Stomach (tissue), 8 donors: ENCODE measurements at regions not wholly inside any gene's neighbourhood (a gene's known extent, or its start where the extent isn't known, plus 50 kb on each side); places are given as distances from the start of the nearest gene placed in this dataset.

Experiments
- DNase-seq, 2 donors: peaks; one replicate each; pipeline versions ENCODE4 v3.0.0 to v3.0.0-alpha.2; 2013 to 2019
- H3K27ac ChIP-seq, 5 donors: fragments of 200-600 bp in 4 of 5; sonication (generic) in 4 of 5; one replicate each; pipeline ENCODE4 v1.5.1; 2013 to 2019; ENCODE audit warnings: mild to moderate bottlenecking in 1 of 5, moderate library complexity in 1 of 5
- H3K27me3 ChIP-seq, 3 donors: fragments of 200-600 bp; sonication (generic); one replicate each; pipeline ENCODE4 v1.5.1; 2017 to 2019; ENCODE audit warnings: mixed run types in 1 of 3
- H3K36me3 ChIP-seq, 4 donors: fragments of 200-600 bp; sonication (generic); 1 replicate in 3 of 4; 2 replicates in 1 of 4; pipeline ENCODE4 v1.5.1; 2016 to 2019
- H3K4me1 ChIP-seq, 4 donors: fragments of 200-600 bp; sonication (generic); one replicate each; pipeline ENCODE4 v1.5.1; 2016 to 2019
- H3K4me3 ChIP-seq, 4 donors: fragments of 200-600 bp; sonication (generic) in 3 of 4; one replicate each; pipeline ENCODE4 v1.5.1; 2016 to 2019; ENCODE audit warnings: mild to moderate bottlenecking in 1 of 4
- H3K9me3 ChIP-seq, 4 donors: fragments of 200-600 bp; sonication (generic); one replicate each; pipeline ENCODE4 v1.5.1; 2016 to 2019
- EP300 ChIP-seq: sonication (generic); formaldehyde crosslinking; IDR thresholded peaks from one replicate; pipeline ENCODE4 v1.6.1; 2017; ENCODE audit warnings: antibody characterized with exemption
- POLR2A ChIP-seq, 4 donors: fragments of 450-650 bp; IDR thresholded peaks; one replicate each; pipeline ENCODE4 v1.6.1; 2016; ENCODE audit warnings: antibody characterized with exemption in 4 of 4, control low read depth in 2 of 4, mild to moderate bottlenecking in 1 of 4, moderate library complexity in 1 of 4
- POLR2AphosphoS5 ChIP-seq, 3 donors: sonication (generic); formaldehyde crosslinking; IDR thresholded peaks; one replicate each; pipeline ENCODE4 v1.6.1; 2016; ENCODE audit warnings: antibody characterized with exemption in 3 of 3
- WGBS, 5 donors: extraction: QIAGEN DNeasy Blood & Tissue Kit in 3 of 5; methylation state at CpG; one replicate each; pipeline versions ENCODE4 v1.1.5 to v1.1.7; 2013 to 2018; 5-methylcytosine and 5-hydroxymethylcytosine counted together
- intact Hi-C: fragments of 100-400 bp; cut with DNase I; formaldehyde crosslinking; loops from one replicate; pipeline ENCODE4 v1.15.1; 2023; ENCODE audit warnings: low total_unique reads
- TF ChIP-seq, protein P1 (sequence below), 7 experiments: fragments of 450-650 bp in 4 of 7; fragments of 200-600 bp in 3 of 7; sonication (generic) in 3 of 7; IDR thresholded peaks; one replicate each; pipeline ENCODE4 v1.5.1; 2016 to 2019; ENCODE audit warnings: antibody characterized with exemption in 7 of 7, control low read depth in 2 of 7, mild to moderate bottlenecking in 1 of 7
- donor health status: healthy with polysubstance abuse.
- donor health status: Bipolar disorder and iron deficiency.
- donor health status: healthy.

DNA sequence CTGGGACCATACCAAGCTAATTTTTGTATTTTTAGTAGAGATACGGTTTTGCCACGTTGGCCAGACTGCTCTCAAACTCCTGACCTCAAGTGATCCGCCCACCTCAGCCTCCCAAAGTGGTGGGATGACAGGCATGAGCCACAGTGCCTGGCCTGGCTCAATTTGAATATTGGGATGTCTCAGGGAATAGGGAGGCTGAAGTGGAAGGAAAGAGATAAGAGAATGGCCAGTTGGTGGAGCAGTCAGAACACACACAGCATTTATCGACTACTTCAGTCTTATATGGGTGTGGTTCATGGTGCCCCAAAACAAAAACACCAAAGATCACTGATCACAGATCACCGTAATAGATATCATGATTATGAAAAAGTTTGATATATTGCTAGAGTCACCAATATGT is 144.4 kb downstream of the GMNC start:
- DNase-seq: no peak
- intact Hi-C loops: no loop called here
- Histone ChIP-seq H3K9me3 (no peaks in the 10 kb centered on the region), H3K36me3 (no peaks in the 10 kb centered on the region), H3K27ac (no peak overlapping the region), H3K4me1 (no peaks in the 10 kb centered on the region), H3K27me3 (no peaks in the 10 kb centered on the region), H3K4me3 (no peak overlapping the region)
- no peak for TF ChIP-seq POLR2AphosphoS5 (IDR thresholded peaks at IDR 0.05)
- TF ChIP-seq POLR2A (IDR thresholded peaks at IDR 0.05): no peak
- TF ChIP-seq, protein P1, sequence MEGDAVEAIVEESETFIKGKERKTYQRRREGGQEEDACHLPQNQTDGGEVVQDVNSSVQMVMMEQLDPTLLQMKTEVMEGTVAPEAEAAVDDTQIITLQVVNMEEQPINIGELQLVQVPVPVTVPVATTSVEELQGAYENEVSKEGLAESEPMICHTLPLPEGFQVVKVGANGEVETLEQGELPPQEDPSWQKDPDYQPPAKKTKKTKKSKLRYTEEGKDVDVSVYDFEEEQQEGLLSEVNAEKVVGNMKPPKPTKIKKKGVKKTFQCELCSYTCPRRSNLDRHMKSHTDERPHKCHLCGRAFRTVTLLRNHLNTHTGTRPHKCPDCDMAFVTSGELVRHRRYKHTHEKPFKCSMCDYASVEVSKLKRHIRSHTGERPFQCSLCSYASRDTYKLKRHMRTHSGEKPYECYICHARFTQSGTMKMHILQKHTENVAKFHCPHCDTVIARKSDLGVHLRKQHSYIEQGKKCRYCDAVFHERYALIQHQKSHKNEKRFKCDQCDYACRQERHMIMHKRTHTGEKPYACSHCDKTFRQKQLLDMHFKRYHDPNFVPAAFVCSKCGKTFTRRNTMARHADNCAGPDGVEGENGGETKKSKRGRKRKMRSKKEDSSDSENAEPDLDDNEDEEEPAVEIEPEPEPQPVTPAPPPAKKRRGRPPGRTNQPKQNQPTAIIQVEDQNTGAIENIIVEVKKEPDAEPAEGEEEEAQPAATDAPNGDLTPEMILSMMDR (IDR thresholded peaks at IDR 0.05): no peak
- no peak for TF ChIP-seq EP300
- WGBS, 5 donors: 57 to 77% (median 75%) methylated on average over 5 of the region's 5 CpGs

DNA sequence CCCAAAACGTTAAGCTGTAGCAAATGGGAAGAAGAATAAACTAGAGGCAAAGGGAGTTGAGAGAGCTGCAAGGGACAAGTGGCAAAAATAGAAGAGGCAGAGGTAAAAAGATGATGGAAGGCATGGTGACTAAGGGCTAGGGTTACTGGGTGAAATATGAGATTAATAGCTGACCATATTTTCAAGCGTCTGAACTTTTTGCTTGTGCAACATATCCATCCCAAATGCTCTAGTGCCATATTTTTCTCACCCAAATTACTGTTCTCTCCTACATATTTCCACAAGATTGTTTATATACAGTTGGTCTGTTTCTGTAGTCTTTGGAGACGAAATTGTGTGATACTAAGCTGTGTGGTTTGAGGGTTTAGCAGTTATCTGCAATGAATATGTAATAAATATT is 145.5 kb downstream of the GMNC start:
- TF ChIP-seq, protein P1 (IDR thresholded peaks at IDR 0.05): no peak
- TF ChIP-seq POLR2A (IDR thresholded peaks at IDR 0.05): no peak
- Histone ChIP-seq H3K4me1 (no peaks in the 10 kb centered on the region), H3K36me3 (no peaks in the 10 kb centered on the region), H3K27ac (no peak overlapping the region), H3K4me3 (no peak overlapping the region), H3K9me3 (no peaks in the 10 kb centered on the region), H3K27me3 (no peaks in the 10 kb centered on the region)
- WGBS, 5 donors: 63 to 77% (median 67%) methylated on average over 3 of the region's 3 CpGs
- no peak for DNase-seq
- intact Hi-C loops: no loop called here

DNA sequence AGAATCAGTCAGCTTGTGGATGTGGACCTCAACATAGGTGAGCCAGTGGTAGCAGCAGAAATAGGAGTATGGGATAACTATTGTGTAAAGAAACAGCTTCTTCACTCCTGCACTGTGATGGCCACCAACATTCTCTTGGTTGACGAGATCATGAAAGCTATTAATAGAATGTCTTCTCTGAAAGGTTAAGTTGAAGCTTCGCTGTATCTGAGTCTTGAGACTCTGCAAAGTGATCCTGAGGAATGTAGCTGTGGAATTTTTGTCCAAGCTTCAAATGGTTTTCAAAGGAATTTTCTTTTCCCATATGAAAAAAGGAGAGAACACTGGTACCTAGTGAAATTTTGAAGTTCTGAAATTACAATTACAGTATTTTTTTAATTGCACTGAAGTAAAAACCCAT is 146.3 kb downstream of the GMNC start:
- Histone ChIP-seq H3K9me3 (no peaks in the 10 kb centered on the region), H3K4me1 (no peaks in the 10 kb centered on the region), H3K27ac (no peak overlapping the region), H3K27me3 (no peaks in the 10 kb centered on the region), H3K4me3 (no peak overlapping the region), H3K36me3 (no peaks in the 10 kb centered on the region)
- no peak for TF ChIP-seq POLR2AphosphoS5 (IDR thresholded peaks at IDR 0.05)
- TF ChIP-seq, protein P1 (IDR thresholded peaks at IDR 0.05): no peak
- TF ChIP-seq EP300: no peak
- no peak for TF ChIP-seq POLR2A (IDR thresholded peaks at IDR 0.05)
- no peak for DNase-seq
- intact Hi-C loops: no loop called here
- WGBS, 5 donors: 74 to 92% (median 86%) methylated on average over 2 of the region's 2 CpGs

DNA sequence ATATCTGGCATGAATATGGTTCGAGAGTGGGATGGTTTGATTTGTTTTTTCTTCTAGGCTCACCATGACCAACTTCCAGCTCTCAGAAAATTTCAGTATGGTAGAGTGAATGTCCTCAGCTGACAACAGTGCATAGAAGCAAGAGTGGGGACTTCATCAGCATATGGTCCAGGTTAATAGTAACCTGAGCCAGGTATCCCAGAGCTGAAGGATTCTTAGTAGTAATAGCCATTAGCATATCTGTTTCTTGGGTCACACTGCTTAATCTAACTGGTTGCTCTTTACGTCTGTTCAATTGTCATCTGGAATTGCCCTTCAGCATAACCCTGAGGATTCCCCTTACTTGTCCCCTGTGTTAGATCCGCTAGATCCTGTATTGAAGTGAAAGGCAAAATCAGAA is 151.8 kb downstream of the GMNC start:
- WGBS, 5 donors: 90 to 94% (median 92%) methylated on average over 3 of the region's 3 CpGs
- no peak for DNase-seq
- no peaks in the 10 kb centered on the region for H3K36me3 ChIP-seq
- H3K27ac ChIP-seq: no peak overlapping the region
- H3K4me1 ChIP-seq: no peaks in the 10 kb centered on the region
- intact Hi-C loops: no loop called here
- no peak overlapping the region for H3K4me3 ChIP-seq
- H3K9me3 ChIP-seq: no peaks in the 10 kb centered on the region
- TF ChIP-seq POLR2AphosphoS5 (IDR thresholded peaks at IDR 0.05) (no peak), EP300 (no peak), POLR2A (IDR thresholded peaks at IDR 0.05) (no peak)
- TF ChIP-seq, protein P1 (IDR thresholded peaks at IDR 0.05): no peak
- no peaks in the 10 kb centered on the region for H3K27me3 ChIP-seq
